Fibroblast of pulmonary artery (primary cell): ENCODE measurements at regions not wholly inside any gene's neighbourhood (a gene's known extent, or its start where the extent isn't known, plus 50 kb on each side); places are given as distances from the start of the nearest gene placed in this dataset.
A peak's percentile ranks its signal among the peaks of the same experiment; 100 is the strongest.

Experiments used
- DNase-seq: peaks from one replicate; pipeline ENCODE4 v3.0.0-alpha.2; 2010; ENCODE audit warnings: low read depth
- H3K4me3 ChIP-seq: replicated peaks from 2 replicates; pipeline ENCODE4 v1.5.1; 2011; ENCODE audit warnings: low read depth, mild to moderate bottlenecking, control low read depth, low read length, moderate library complexity
- CTCF ChIP-seq: IDR thresholded peaks from 2 replicates; pipeline ENCODE4 v1.5.1; 2011; ENCODE audit warnings: mild to moderate bottlenecking, control low read depth, low read length, inconsistent platforms; ENCODE audit errors: missing control alignments

- no peak for DNase-seq
- H3K4me3 ChIP-seq: peak overlapping the region; percentile 93
- TF ChIP-seq CTCF: no peak
Observed at GRCh38 chr1:9179463-9180110, 50.7 kb upstream of the GPR157 start.

GRCh38 chr1:9180111-9180819 lies 51.4 kb upstream of the GPR157 start:
- H3K4me3 ChIP-seq: peak overlapping the region; percentile 93
- TF ChIP-seq CTCF: no peak

DNA sequence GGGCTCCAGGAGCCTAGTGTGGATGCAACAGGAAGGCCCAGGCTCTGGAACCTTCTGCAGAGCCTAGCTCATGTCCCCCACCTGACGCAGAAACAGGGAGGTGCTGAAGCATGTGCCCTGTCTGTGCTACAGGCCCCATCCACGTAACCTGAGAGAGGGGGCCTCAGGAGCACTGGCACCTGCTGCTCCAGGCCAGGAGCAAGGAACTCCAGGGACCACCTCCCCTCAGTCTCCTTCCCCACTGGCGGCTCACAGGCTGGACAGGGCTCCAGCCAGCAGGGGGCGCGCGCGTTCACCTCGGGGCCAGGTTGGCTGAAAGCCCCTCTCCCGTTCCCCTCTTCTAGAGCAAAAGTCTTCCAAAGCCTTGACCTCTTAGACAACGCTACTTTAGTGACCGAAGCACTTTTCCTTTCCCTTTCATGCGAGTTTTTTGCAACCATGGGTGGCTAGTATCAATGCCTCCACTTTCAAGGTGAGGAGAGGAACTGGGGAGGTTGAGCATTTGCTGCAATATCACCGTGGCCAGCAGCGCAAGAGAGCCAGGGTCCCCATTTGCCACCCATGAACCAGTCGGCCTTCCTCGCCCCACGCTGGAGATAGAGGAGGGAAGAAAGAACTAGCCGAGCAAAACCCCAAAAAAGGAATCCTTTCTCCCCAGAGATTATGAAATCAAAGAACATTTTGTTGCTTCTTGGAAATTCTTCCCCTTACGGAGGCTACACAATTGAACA lies 52.4 kb upstream of the GPR157 start:
- peak overlapping the region; percentile 93 for H3K4me3 ChIP-seq
- TF ChIP-seq CTCF: peak; percentile 90
- peak; percentile 69 for DNase-seq

More at GRCh38 chr1:9180111-9180819, 51.4 kb upstream of the GPR157 start:
- no peak for DNase-seq

DNA sequence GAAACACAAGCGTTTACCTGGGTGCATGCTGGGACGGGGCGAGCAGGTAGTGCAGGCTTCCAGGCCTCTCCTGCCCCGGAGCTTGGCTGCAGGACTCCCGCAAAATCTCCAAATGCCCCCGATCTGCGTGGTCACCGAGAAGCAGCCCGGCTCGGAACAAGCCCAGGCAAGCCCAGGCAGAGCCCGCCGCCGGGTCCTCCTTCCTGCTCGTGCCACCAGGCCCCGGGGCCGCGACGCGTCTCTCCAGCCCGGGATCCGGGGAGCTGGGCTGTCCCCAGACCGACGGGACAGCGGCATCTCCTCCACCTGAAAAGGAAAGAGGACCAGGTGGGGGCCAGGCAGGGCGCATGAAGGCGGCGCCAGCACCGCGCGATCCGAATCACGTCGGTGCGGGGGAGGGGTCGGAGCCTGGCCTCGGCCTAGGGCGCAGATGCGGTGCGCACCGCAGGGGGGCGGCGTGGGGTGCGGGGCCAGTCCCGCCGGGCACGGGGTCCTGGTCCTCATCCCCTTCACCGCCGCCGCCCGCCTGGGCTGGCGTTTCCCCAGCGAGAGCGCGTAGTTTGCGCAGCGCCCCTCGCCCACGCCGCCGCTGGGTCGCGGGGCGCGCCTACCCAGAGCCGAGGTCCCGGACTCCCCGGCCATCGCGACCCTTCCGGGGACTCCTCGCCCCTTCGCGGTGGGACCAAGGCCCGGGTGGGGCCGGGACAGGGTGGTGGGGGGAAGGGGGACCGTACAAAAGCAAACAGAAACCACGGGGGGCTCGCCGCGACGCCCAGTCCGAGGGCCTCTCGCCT lies 52.4 kb upstream of the H6PD start:
- DNase-seq: peak; percentile 56
- no peak for TF ChIP-seq CTCF
- H3K4me3 ChIP-seq: peak overlapping the region; percentile 93

DNA sequence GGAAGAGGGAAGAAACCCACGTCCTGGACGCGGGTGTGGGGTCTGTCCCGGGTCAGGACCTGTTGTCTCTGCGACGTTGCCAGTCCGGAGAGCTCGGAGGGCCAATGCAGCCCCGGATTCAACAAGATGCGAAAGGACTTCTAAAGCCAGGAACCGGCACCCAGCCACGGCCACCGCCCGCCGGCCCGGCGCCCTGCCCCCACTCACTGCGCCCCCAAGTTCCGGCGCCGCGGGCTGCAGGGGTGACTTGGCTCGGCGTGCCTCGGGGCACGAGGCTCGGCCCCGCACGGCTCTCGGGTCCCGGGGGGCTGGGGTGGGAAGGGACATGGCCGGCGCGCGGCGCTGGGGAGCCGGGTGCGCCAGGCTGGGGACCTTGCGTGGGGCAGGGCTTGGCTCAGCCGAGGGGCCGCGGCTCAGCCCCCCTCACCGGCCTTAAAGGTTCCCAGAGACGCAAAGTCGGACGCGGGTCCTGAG lies 51.8 kb upstream of the H6PD start:
- H3K4me3 ChIP-seq: peak overlapping the region; percentile 93
- no peak for DNase-seq
- TF ChIP-seq CTCF: no peak

GRCh38 chr1:9183441-9183840 lies 51.1 kb upstream of the H6PD start:
- TF ChIP-seq CTCF: no peak
- peak overlapping the region; percentile 93 for H3K4me3 ChIP-seq
- no peak for DNase-seq
